Hepatocyte (in vitro differentiated cells): ENCODE measurements at regions not wholly inside any gene's neighbourhood (a gene's known extent, or its start where the extent isn't known, plus 50 kb on each side); places are given as distances from the start of the nearest gene placed in this dataset.

Source experiments
- DNase-seq: peaks from one replicate; pipeline ENCODE4 v3.0.0-alpha.2; 2016; ENCODE audit warnings: low spot score
- H2AFZ ChIP-seq: fragments of 200-600 bp; sonication (generic); 2 replicates; pipeline ENCODE4 v1.6.0; 2016; ENCODE audit warnings: antibody characterized with exemption, mild to moderate bottlenecking
- H3K27ac ChIP-seq: fragments of 200-600 bp; sonication (generic); 2 replicates; pipeline ENCODE4 v1.5.1; 2016; ENCODE audit warnings: mild to moderate bottlenecking
- H3K27me3 ChIP-seq: fragments of 200-600 bp; sonication (generic); 2 replicates; pipeline ENCODE4 v1.6.1; 2016
- H3K36me3 ChIP-seq: fragments of 200-600 bp; sonication (generic); replicated peaks from 2 replicates; pipeline ENCODE4 v1.5.1; 2016; ENCODE audit warnings: low read depth; ENCODE audit not compliant: insufficient read depth
- H3K4me1 ChIP-seq: fragments of 200-600 bp; sonication (generic); 2 replicates; pipeline ENCODE4 v1.5.1; 2016; ENCODE audit warnings: mild to moderate bottlenecking, moderate library complexity; ENCODE audit not compliant: insufficient read depth
- H3K4me2 ChIP-seq: fragments of 200-600 bp; sonication (generic); 2 replicates; pipeline ENCODE4 v1.6.0; 2016
- H3K4me3 ChIP-seq: fragments of 200-600 bp; sonication (generic); 2 replicates; pipeline ENCODE4 v1.5.1; 2016; ENCODE audit warnings: mild to moderate bottlenecking
- H3K79me2 ChIP-seq: fragments of 200-600 bp; sonication (generic); 2 replicates; pipeline ENCODE4 v1.6.0; 2017; ENCODE audit warnings: mild to moderate bottlenecking
- H3K9me2 ChIP-seq: fragments of 200-600 bp; sonication (generic); replicated peaks from 2 replicates; pipeline ENCODE4 v1.6.0; 2017; ENCODE audit warnings: mild to moderate bottlenecking; ENCODE audit not compliant: insufficient read depth
- H3K9me3 ChIP-seq: fragments of 200-600 bp; sonication (generic); 2 replicates; pipeline ENCODE4 v1.5.1; 2016; ENCODE audit warnings: low read depth, mild to moderate bottlenecking
- H4K20me1 ChIP-seq: fragments of 200-600 bp; sonication (generic); 2 replicates; pipeline ENCODE4 v1.6.0; 2016; ENCODE audit warnings: mild to moderate bottlenecking; ENCODE audit not compliant: insufficient read depth, poor library complexity, severe bottlenecking
- CTCF ChIP-seq: fragments of 200-600 bp; sonication (generic); IDR thresholded peaks from 2 replicates; pipeline ENCODE4 v1.5.1; 2016; ENCODE audit warnings: antibody characterized with exemption, mild to moderate bottlenecking; ENCODE audit not compliant: poor library complexity
- EZH2 ChIP-seq: fragments of 200-600 bp; sonication (generic); IDR thresholded peaks from 2 replicates; pipeline ENCODE4 v1.6.1; 2016; ENCODE audit warnings: antibody characterized with exemption, mild to moderate bottlenecking, borderline replicate concordance
- EZH2phosphoT487 ChIP-seq: fragments of 200-600 bp; sonication (generic); IDR thresholded peaks from one replicate; pipeline ENCODE4 v1.6.1; 2018; ENCODE audit warnings: antibody characterized with exemption, mild to moderate bottlenecking, low read depth, moderate library complexity; ENCODE audit not compliant: unreplicated experiment, severe bottlenecking
- WGBS: methylation state at CpG from one replicate; pipeline ENCODE4 v1.1.6; 2016; ENCODE audit warnings: low lambda C conversion rate; ENCODE audit errors: missing lambda C conversion rate; 5-methylcytosine and 5-hydroxymethylcytosine counted together

GRCh38 chr3:146970236-146970635 lies 365.1 kb upstream of the PLSCR5 start:
- H3K27ac ChIP-seq: no peak overlapping the region
- WGBS: 90% methylated on average over 2 of the region's 2 CpGs

GRCh38 chr3:146969356-146969755 lies 364.2 kb upstream of the PLSCR5 start:
- Histone ChIP-seq H3K27me3 (no peaks in the 10 kb centered on the region), H3K36me3 (no peaks in the 10 kb centered on the region), H4K20me1 (no peaks in the 10 kb centered on the region), H3K79me2 (no peaks in the 10 kb centered on the region), H3K4me2 (no peak overlapping the region), H3K4me1 (no peaks in the 10 kb centered on the region), H3K4me3 (no peak overlapping the region), H2AFZ (no peak overlapping the region), H3K27ac (no peak overlapping the region), H3K9me2 (no peaks in the 10 kb centered on the region), H3K9me3 (no peaks in the 10 kb centered on the region)
- no peak for DNase-seq
- no peak for TF ChIP-seq CTCF
- no peak for TF ChIP-seq EZH2
- no peak for TF ChIP-seq EZH2phosphoT487

More at GRCh38 chr3:146970236-146970635, 365.1 kb upstream of the PLSCR5 start:
- Histone ChIP-seq H3K27me3 (no peaks in the 10 kb centered on the region), H3K9me2 (no peaks in the 10 kb centered on the region), H3K36me3 (no peaks in the 10 kb centered on the region), H3K79me2 (no peaks in the 10 kb centered on the region), H3K9me3 (no peaks in the 10 kb centered on the region), H3K4me2 (no peak overlapping the region), H3K4me1 (no peaks in the 10 kb centered on the region), H2AFZ (no peak overlapping the region), H3K4me3 (no peak overlapping the region), H4K20me1 (no peaks in the 10 kb centered on the region)
- no peak for TF ChIP-seq EZH2phosphoT487
- no peak for TF ChIP-seq CTCF
- TF ChIP-seq EZH2: no peak
- no peak for DNase-seq

GRCh38 chr3:146968204-146968651 lies 363.1 kb upstream of the PLSCR5 start:
- Histone ChIP-seq H3K9me2 (no peaks in the 10 kb centered on the region), H3K9me3 (no peaks in the 10 kb centered on the region), H3K4me1 (no peaks in the 10 kb centered on the region), H3K4me2 (no peak overlapping the region), H3K27me3 (no peaks in the 10 kb centered on the region), H4K20me1 (no peaks in the 10 kb centered on the region), H2AFZ (no peak overlapping the region), H3K4me3 (no peak overlapping the region), H3K79me2 (no peaks in the 10 kb centered on the region), H3K36me3 (no peaks in the 10 kb centered on the region), H3K27ac (no peak overlapping the region)
- no peak for TF ChIP-seq EZH2
- TF ChIP-seq EZH2phosphoT487: no peak
- no peak for TF ChIP-seq CTCF
- DNase-seq: no peak
- 43% methylated on average over 1 of the region's 1 CpG for WGBS

- Histone ChIP-seq H2AFZ (no peak overlapping the region), H3K9me3 (no peaks in the 10 kb centered on the region)
Measured at GRCh38 chr3:146967783-146968182, 362.6 kb upstream of the PLSCR5 start.

More at GRCh38 chr3:146967783-146968182, 362.6 kb upstream of the PLSCR5 start:
- H3K79me2 ChIP-seq: no peaks in the 10 kb centered on the region
- no peaks in the 10 kb centered on the region for H3K9me2 ChIP-seq
- DNase-seq: no peak
- H3K4me2 ChIP-seq: no peak overlapping the region
- no peaks in the 10 kb centered on the region for H3K36me3 ChIP-seq
- no peak overlapping the region for H3K27ac ChIP-seq
- TF ChIP-seq CTCF: no peak
- H3K27me3 ChIP-seq: no peaks in the 10 kb centered on the region
- no peak overlapping the region for H3K4me3 ChIP-seq
- H3K4me1 ChIP-seq: no peaks in the 10 kb centered on the region
- no peaks in the 10 kb centered on the region for H4K20me1 ChIP-seq
